T-helper 2 cell treated with Interferon-gamma antibody and Interleukin-4, amounts not matched to agents 5 μg/mL and 100 μg/mL, for 36 hours (primary cell): ENCODE measurements at regions not wholly inside any gene's neighbourhood (a gene's known extent, or its start where the extent isn't known, plus 50 kb on each side); places are given as distances from the start of the nearest gene placed in this dataset.

ENCODE experiments used
- DNase-seq: peaks from one replicate; pipeline ENCODE4 v3.0.0; 2021; ENCODE audit warnings: low spot score
- H3K27ac Mint-ChIP-seq: one replicate; pipeline ENCODE4 v1.8.0; 2021; ENCODE audit warnings: mild to moderate bottlenecking, mixed read lengths
- H3K27me3 Mint-ChIP-seq: one replicate; pipeline ENCODE4 v1.8.0; 2021; ENCODE audit warnings: low read depth, mixed read lengths
- H3K36me3 Mint-ChIP-seq: one replicate; pipeline ENCODE4 v1.8.0; 2021; ENCODE audit warnings: low read depth, mixed read lengths
- H3K4me1 Mint-ChIP-seq: one replicate; pipeline ENCODE4 v1.8.0; 2021; ENCODE audit warnings: low read depth, mixed read lengths
- H3K4me3 Mint-ChIP-seq: one replicate; pipeline ENCODE4 v1.8.0; 2022; ENCODE audit warnings: mild to moderate bottlenecking, moderate library complexity, mixed read lengths
- H3K9me3 Mint-ChIP-seq: one replicate; pipeline ENCODE4 v1.8.0; 2021; ENCODE audit warnings: mixed read lengths

DNA sequence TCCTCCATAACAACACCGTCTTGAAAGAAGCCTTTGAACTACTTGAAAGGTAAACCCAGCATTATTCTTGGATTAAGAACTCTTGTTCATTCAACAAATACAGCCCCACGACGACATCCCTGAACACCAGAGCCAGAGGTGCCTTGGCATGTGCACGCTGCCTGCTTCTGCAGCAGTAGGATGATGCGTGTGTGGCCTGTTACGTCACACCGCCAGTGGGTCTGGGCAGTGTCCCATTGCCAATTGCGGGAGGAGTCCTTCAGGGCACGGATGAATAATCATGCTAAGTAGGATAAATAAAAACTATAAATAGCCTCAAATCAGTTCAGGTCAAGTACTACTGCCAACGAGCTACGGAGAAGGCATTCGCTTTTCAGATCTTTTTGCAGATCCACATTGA, 380.5 kb downstream of the SHANK2 start:
- Mint-ChIP-seq H3K36me3 (no peaks in the 10 kb centered on the region), H3K4me3 (no peak overlapping the region), H3K27me3 (no peaks in the 10 kb centered on the region), H3K9me3 (no peaks in the 10 kb centered on the region), H3K4me1 (no peaks in the 10 kb centered on the region), H3K27ac (no peak overlapping the region)
- no peak for DNase-seq

DNA sequence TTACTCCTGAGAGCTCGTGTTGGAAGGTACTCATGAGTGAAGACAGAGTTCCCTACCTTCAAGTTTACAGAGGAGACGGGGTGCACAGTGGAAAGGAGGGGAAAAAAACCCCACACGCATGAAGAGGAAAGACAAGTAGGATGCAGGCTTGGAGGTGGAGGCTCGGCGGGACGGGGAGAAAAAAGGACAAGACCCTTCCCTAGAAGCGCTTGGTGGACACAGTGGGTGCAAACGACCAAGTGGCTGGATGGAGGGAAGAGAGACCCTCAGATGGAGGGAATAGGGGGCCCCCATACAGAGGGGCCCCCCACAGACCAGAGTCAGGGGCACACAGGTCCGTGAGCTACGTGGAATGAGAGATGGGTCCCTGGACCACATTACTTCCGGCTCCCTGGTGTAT, 380.1 kb downstream of the SHANK2 start:
- no peak overlapping the region for H3K4me3 Mint-ChIP-seq
- H3K4me1 Mint-ChIP-seq, result no peaks in the 10 kb centered on the region
- no peak overlapping the region for H3K27ac Mint-ChIP-seq
- H3K36me3 Mint-ChIP-seq, result no peaks in the 10 kb centered on the region
- no peaks in the 10 kb centered on the region for H3K27me3 Mint-ChIP-seq
- H3K9me3 Mint-ChIP-seq, result no peaks in the 10 kb centered on the region
- no peak for DNase-seq

DNA sequence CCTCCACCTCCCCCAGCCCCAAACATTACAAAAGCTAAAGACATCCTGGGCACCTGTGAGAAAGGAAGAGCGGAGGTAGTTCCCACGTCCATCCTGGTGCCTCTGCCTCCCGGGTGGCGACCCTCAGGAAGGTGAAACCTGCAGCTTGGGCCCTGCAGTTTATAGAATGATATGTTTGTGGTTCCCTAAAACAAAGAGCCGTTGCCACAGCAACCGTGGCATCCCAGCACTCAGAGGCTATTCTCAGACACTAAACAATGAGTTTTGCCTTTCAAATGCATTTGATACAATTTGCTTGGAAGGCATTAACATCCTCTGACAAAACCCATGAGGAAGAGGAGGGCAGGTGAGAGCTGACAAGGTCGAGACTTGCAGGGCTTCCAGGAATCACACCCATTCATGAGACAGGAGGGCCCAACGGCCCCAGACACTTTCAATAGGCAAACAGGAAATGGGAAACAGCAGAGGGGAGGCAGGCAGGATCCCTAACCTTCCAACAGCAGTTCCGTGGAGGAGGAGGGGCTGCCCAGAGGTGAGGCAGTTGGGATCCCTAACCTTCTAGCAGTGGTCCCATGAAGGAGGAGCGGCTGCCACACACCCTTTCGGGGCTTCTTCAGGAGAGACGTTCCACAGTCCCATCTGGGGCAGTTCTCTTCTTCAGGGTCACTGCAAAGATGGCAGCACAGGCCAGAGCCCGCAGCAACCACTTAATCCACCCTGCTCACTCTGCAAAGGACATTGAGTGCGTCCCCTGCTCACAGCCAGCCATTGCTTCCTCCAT, 379.2 kb downstream of the SHANK2 start:
- Mint-ChIP-seq H3K36me3 (no peaks in the 10 kb centered on the region), H3K4me1 (no peaks in the 10 kb centered on the region), H3K4me3 (no peak overlapping the region), H3K27ac (no peak overlapping the region), H3K27me3 (no peaks in the 10 kb centered on the region), H3K9me3 (no peaks in the 10 kb centered on the region)
- no peak for DNase-seq

DNA sequence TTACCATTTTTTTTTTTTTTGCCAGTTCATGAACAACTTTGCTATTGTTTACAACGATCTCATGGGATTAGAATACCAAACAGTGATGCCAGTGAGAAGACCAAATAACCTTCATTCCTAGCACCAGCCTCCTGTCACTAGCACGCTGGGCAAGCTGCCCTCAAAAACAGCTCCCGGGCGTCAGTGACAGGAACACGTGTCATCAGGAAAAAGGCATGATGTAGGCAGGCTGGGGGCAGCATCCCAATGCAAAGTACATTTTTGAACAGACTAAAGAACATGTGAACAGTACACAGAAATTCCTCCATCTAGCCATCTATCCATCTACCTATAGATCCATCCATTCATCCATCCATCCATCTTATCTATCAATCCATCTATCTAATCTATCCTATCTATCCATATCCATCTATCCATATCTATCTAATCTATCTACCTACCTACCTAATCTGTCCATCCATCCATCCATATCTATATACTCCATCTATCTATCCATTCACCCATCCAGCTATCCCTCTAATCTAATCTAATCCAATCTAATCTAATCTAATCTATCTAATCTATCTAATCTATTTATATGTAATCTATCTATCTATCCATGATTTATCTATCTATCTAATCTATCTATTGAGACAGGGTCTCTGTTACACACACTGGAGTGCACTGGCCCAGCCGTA, 378.5 kb downstream of the SHANK2 start:
- no peak overlapping the region for H3K27ac Mint-ChIP-seq
- no peak overlapping the region for H3K4me3 Mint-ChIP-seq
- H3K36me3 Mint-ChIP-seq, result no peaks in the 10 kb centered on the region
- no peak for DNase-seq
- H3K9me3 Mint-ChIP-seq, result no peaks in the 10 kb centered on the region
- no peaks in the 10 kb centered on the region for H3K4me1 Mint-ChIP-seq
- H3K27me3 Mint-ChIP-seq, result no peaks in the 10 kb centered on the region

DNA sequence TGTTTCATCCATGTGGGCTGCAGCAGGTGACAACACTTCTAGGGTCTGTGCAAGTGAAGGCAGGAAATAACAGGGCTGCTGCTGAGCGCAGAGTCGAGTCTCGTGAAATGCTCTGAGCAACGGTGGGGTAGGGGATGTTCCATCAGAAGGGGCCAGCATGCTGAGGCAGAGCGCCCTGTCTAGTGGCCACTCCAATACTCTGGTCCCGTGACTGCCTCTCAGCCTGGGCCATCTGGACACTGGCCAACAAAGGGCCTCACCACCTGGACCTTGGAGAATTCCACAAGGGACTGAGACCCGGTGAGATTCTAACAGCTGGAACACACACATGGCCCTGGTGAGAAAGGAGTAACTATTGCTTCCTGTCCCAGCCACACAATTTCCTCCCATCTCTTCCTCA, 375.7 kb downstream of the SHANK2 start:
- Mint-ChIP-seq H3K36me3 (no peaks in the 10 kb centered on the region), H3K9me3 (no peaks in the 10 kb centered on the region), H3K27ac (no peak overlapping the region), H3K4me3 (no peak overlapping the region), H3K27me3 (no peaks in the 10 kb centered on the region), H3K4me1 (no peaks in the 10 kb centered on the region)
- no peak for DNase-seq

DNA sequence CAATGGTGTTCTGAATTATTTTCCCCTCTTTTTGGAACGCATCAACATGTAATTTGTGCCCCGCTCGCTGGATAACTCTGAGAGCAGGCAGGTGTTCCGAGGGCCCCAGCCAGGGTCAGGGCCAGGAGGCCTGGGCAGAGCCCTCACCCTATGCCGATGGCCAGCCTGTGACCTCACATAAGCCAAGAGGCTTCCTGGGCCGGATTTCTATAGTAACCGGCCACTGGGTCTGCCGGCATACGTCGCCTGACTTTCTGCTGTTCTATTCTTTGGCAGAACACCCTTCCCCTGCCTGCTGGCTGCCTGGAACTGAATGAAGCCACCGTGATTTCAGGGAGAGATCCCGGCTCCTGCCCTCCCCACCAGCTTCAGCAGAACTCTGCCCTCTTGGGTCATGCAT, 375.2 kb downstream of the SHANK2 start:
- no peak for DNase-seq
- H3K36me3 Mint-ChIP-seq, result no peaks in the 10 kb centered on the region
- H3K4me1 Mint-ChIP-seq, result no peaks in the 10 kb centered on the region
- H3K27ac Mint-ChIP-seq, result no peak overlapping the region
- no peaks in the 10 kb centered on the region for H3K27me3 Mint-ChIP-seq
- H3K4me3 Mint-ChIP-seq, result no peak overlapping the region
- H3K9me3 Mint-ChIP-seq, result no peaks in the 10 kb centered on the region

DNA sequence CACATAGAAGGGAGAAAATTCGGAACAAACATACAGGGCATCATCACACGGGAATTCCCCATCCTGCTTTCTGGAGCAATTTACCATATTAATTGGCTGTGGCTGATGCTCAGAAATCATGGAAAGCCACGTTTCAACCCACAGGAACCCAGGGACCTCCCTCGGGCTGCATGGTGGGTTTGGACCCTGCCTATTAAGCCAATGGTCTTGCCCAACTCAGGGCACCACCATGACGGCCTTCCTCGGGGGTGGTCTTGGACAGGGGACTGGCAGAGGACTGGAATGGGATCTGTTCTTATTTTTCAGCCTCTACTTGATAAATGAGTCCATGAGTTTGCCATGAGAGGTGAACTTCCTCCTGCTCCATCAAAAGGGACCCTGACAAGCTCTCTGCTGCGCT, 374.0 kb downstream of the SHANK2 start:
- no peak overlapping the region for H3K4me3 Mint-ChIP-seq
- no peak overlapping the region for H3K27ac Mint-ChIP-seq
- no peaks in the 10 kb centered on the region for H3K36me3 Mint-ChIP-seq
- H3K9me3 Mint-ChIP-seq, result no peaks in the 10 kb centered on the region
- no peaks in the 10 kb centered on the region for H3K4me1 Mint-ChIP-seq
- H3K27me3 Mint-ChIP-seq, result no peaks in the 10 kb centered on the region
- no peak for DNase-seq

DNA sequence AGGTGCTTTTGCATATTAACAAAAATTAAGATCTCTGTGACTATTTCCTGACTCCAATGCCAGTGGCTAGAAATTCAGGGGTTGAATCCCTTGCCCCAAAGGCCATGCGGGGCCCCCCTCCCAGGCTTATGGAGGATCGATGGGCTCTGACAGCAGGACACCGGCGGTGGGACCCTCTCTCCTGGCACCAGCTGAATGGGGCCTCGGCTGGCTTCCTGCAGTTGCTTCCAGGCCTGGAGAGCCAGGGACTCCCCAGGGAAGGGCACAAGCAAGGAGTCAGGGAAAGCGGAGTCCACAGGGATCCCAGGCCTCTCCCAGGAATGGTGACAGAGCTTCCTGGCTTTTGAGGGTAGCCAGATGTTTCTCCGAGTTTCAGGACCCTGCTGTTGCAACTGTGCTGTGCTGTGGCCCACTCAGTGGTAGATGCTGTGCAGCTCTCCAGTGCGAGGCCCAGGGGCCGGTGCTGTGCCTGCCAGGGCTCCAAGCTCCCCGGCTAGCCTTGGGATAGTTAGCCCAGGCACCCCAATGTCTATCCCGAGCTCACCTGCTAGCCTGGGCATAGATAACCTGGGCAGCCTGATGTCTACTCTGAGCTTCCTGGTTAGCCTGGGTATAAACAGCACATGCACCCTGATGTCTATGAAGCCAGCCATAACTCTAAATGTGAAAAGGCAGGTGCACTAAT, 372.6 kb downstream of the SHANK2 start:
- no peak overlapping the region for H3K4me3 Mint-ChIP-seq
- H3K27me3 Mint-ChIP-seq, result no peaks in the 10 kb centered on the region
- H3K36me3 Mint-ChIP-seq, result no peaks in the 10 kb centered on the region
- H3K4me1 Mint-ChIP-seq, result no peaks in the 10 kb centered on the region
- H3K27ac Mint-ChIP-seq, result no peak overlapping the region
- no peaks in the 10 kb centered on the region for H3K9me3 Mint-ChIP-seq
- no peak for DNase-seq

DNA sequence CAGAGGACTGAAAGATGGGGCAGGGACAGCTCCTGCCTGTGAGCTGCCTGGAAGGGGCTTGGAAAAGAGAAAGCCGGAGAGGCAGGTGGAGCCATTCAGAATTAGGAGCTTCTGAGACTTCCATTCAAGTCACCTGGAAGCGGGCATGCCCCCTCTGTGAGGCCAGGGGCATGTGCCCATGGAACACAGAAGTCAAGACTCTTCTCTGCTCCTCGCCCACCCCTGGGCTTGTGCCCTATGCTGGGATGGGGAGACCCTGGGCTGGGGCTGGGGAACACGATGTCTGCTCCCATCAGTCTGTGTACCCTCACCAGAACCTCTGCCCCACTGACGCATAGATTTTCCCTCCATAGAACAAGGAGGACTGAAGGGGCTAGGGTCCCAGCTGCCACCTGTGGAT, 372.0 kb downstream of the SHANK2 start:
- Mint-ChIP-seq H3K9me3 (no peaks in the 10 kb centered on the region), H3K36me3 (no peaks in the 10 kb centered on the region), H3K4me1 (no peaks in the 10 kb centered on the region), H3K27me3 (no peaks in the 10 kb centered on the region), H3K27ac (no peak overlapping the region), H3K4me3 (no peak overlapping the region)
- DNase-seq, result no peak

DNA sequence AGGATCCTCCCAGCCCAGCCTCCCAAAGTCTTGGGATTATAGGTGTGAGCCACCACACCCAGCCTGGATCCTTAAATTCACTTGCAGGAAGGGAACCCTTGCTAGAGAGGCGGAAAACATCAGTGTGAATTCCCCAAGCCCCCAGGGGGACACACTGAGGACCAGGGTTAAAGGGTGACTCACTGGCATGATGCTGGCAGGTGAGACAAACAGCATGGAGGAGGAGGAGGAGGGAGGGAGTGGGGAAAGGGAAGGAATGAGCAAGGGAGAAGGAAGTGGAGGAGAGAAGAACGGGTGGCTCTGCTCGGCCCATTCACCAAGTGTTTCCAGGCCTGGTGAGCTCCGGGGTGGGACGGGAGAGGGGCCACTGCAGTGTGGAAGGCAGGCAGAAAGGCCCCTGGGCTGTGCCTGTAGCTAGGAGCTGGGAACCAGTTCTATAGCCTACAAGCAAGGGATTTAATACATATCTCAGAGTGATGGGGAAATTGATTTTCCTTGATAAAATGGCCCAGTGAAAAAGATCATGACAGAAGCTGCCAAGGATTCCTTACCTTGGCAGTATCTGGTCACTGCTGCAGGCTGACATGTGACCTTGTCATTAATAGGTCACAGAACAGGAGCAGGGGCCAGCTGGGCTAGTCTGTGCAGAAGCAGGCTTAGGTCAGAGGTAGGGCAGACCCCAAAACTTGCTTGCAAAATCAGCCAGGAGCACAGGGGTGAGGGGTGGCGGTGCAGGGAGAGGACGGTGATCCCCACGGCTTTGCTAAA, 370.2 kb downstream of the SHANK2 start:
- Mint-ChIP-seq H3K36me3 (no peaks in the 10 kb centered on the region), H3K4me1 (no peaks in the 10 kb centered on the region), H3K4me3 (no peak overlapping the region), H3K27ac (no peak overlapping the region), H3K27me3 (no peaks in the 10 kb centered on the region), H3K9me3 (no peaks in the 10 kb centered on the region)
- DNase-seq, result no peak

DNA sequence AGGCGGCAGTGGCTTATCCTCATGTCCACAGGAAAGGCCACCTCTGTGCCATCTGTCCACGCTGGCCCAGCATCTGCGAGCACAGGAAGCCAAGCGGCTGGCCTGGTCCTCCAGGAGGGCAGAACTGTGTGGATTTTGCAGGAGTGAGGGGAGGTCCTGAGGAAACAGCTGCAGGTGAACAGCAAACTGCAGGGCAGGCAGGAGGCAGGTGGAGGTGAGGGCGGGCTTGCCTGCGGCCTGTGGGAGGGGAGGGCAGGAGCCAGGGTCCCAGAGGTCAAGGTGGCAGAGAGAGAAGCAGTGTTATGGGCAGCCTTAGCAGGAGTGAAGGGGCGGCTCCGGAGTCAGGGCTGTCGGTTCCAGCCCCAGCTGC, 369.7 kb downstream of the SHANK2 start:
- Mint-ChIP-seq H3K27me3 (no peaks in the 10 kb centered on the region), H3K27ac (no peak overlapping the region), H3K4me3 (no peak overlapping the region), H3K4me1 (no peaks in the 10 kb centered on the region), H3K9me3 (no peaks in the 10 kb centered on the region), H3K36me3 (no peaks in the 10 kb centered on the region)
- DNase-seq, result no peak

DNA sequence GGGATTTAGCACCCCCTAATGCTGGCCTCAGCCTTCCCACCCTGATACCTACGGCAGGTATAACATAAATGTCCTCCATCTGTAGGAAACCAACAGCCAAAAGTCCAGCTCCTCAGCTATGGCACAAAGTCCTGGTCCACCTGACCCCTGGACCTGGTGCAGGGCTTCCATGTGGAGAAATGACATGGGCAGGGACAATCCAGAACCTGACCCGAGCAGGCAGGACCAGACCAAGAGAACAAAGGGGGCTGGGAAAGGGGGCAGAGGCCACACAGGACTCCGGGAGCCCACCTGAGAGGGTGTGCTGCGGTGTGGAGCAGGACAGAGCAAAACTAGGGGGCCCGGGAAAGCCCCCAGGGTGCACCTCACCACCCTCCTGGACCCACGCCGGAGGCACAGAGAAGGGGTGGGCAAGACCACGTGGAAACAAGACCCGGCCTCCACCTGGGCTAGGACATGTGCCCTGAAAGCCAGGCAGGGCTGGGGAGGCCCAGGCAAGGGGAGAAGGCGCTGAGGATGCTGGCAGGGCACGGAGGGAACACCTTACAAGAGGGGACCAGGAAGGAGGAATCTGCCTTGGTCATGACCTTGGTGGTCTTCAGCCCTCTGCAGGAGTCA, 368.9 kb downstream of the SHANK2 start:
- DNase-seq, result no peak
- H3K4me1 Mint-ChIP-seq, result no peaks in the 10 kb centered on the region
- H3K4me3 Mint-ChIP-seq, result no peak overlapping the region
- no peaks in the 10 kb centered on the region for H3K9me3 Mint-ChIP-seq
- no peaks in the 10 kb centered on the region for H3K27me3 Mint-ChIP-seq
- no peak overlapping the region for H3K27ac Mint-ChIP-seq
- no peaks in the 10 kb centered on the region for H3K36me3 Mint-ChIP-seq

DNA sequence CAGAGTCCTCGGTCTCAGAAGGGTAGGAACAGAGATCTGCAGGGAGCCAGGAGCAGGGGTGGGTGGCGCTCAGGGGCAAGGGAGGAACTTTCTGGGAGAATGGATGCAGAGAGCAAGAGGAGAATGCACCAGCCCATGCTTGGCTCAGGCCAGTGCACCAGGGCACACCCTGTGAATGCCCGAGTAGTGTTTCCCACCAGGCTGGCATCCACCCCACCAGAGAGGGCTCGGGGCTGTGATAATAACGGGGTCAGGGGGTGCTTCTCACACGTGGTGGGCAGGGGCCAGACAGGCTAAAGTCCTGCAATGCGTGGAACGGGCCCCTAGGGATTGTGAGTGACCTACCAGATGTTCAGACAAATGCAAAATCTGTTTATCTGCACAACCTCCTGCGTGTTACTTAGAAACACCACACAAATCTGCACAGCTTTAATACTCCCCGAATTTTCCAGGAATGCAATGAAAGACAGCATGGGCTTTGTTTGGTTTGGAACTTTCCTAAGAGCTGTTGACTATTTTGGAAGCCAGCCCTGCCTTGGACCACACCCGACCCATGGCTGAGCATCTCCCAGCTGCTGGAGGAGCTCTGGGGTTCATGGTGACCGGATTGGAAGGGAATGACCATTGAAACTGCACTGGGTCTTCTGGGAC, 368.3 kb downstream of the SHANK2 start:
- DNase-seq, result no peak
- Mint-ChIP-seq H3K36me3 (no peaks in the 10 kb centered on the region), H3K27me3 (no peaks in the 10 kb centered on the region), H3K27ac (no peak overlapping the region), H3K9me3 (no peaks in the 10 kb centered on the region), H3K4me3 (no peak overlapping the region), H3K4me1 (no peaks in the 10 kb centered on the region)
